ENCODE measurements at regions not wholly inside any gene's neighbourhood (a gene's known extent, or its start where the extent isn't known, plus 50 kb on each side); places are given as distances from the start of the nearest gene placed in this dataset.
A peak's percentile ranks its signal among the peaks of the same experiment; 100 is the strongest.

DNA sequence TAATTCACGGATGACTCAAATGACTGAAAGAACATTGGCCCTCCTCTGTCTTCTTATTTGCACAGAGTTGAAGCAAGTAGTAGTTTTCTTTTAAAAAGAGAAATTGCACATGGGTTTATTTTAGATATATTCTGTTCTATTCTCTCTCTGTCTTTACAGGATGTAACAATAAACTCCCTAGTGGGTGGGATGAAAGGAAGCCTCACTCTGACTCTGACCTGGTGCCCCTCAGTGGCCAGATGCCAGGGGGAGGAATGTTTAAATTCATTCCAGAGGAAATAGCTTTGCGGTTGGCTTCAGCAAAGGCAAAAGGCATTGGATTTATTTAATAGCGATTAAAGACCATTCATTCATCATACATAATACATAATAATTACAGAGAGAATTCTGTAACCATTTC is 156.4 kb upstream of the MTPN start:
- no peaks in the 10 kb centered on the region for H3K9me3 ChIP-seq (ENCODE audit: low read depth, low read length, poor library complexity, severe bottlenecking)
- H3K36me3 ChIP-seq (ENCODE audit: insufficient read depth, low read length, poor library complexity, severe bottlenecking), result no peaks in the 10 kb centered on the region
- ChIA-PET CTCF (interaction anchor here (1.2 kb wide), 1 partner anchor 19 kb away, joined by 3 read pairs; no protein-coding TSS in a partner anchor), POLR2A (ENCODE audit: low non-redundant PET) (no interaction called here)
- no peak overlapping the region for H3K4me3 ChIP-seq (ENCODE audit: low read depth, low read length, poor library complexity, severe bottlenecking)
- H3K27ac ChIP-seq (ENCODE audit: low read depth, low read length, poor library complexity, severe bottlenecking), result peak overlapping the region; percentile 75
- no TSS peak for BruUV-seq (replicated peaks)
- DNase-seq (ENCODE audit: low spot score), result peak; percentile 96
- TF ChIP-seq, protein P1, sequence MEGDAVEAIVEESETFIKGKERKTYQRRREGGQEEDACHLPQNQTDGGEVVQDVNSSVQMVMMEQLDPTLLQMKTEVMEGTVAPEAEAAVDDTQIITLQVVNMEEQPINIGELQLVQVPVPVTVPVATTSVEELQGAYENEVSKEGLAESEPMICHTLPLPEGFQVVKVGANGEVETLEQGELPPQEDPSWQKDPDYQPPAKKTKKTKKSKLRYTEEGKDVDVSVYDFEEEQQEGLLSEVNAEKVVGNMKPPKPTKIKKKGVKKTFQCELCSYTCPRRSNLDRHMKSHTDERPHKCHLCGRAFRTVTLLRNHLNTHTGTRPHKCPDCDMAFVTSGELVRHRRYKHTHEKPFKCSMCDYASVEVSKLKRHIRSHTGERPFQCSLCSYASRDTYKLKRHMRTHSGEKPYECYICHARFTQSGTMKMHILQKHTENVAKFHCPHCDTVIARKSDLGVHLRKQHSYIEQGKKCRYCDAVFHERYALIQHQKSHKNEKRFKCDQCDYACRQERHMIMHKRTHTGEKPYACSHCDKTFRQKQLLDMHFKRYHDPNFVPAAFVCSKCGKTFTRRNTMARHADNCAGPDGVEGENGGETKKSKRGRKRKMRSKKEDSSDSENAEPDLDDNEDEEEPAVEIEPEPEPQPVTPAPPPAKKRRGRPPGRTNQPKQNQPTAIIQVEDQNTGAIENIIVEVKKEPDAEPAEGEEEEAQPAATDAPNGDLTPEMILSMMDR (conservative IDR thresholded peaks at IDR 0.05; ENCODE audit: low read depth, low read length), result no peak
- TF ChIP-seq EZH2 (IDR thresholded peaks at IDR 0.05; ENCODE audit: borderline replicate concordance, low read depth, low read length, poor library complexity, severe bottlenecking), result no peak
- intact Hi-C loops (cut with micrococcal nuclease; ENCODE audit: unreplicated experiment), result loop anchor here (5.0 kb wide), 1 partner anchor 259 kb away; no protein-coding TSS in a partner anchor
- no peaks in the 10 kb centered on the region for H3K27me3 ChIP-seq (replicated peaks; ENCODE audit: insufficient read depth, low read depth, low read length, poor library complexity)
- H3K4me1 ChIP-seq (ENCODE audit: insufficient read depth, low read length, poor library complexity, severe bottlenecking), result peaks cover 37% of the 10 kb centered on the region

DNA sequence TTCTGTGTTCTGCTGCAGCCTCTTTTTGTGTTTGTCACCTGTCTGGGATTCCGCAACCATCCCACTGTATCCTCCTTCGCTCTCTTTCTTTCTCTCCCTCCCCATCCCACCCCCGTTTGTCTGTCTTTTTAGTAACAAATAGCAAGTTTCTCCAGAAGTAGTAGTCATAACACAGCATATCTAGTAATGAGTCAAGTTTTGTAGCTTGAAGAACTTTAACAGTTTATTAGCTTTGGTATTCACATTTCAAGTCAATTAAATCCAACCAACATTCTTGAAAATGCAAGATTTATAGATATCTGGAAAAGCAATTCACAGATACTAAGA is 154.1 kb upstream of the MTPN start:
- H3K27me3 ChIP-seq (replicated peaks; ENCODE audit: insufficient read depth, low read depth, low read length, poor library complexity), result no peaks in the 10 kb centered on the region
- no peak for DNase-seq (ENCODE audit: low spot score)
- H3K27ac ChIP-seq (ENCODE audit: low read depth, low read length, poor library complexity, severe bottlenecking), result no peak overlapping the region
- no TSS peak for BruUV-seq (replicated peaks)
- peaks cover 39% of the 10 kb centered on the region for H3K4me1 ChIP-seq (ENCODE audit: insufficient read depth, low read length, poor library complexity, severe bottlenecking)
- TF ChIP-seq EZH2 (IDR thresholded peaks at IDR 0.05; ENCODE audit: borderline replicate concordance, low read depth, low read length, poor library complexity, severe bottlenecking), result no peak
- TF ChIP-seq, protein P1 (conservative IDR thresholded peaks at IDR 0.05; ENCODE audit: low read depth, low read length), result no peak
- ChIA-PET CTCF (no interaction called here), POLR2A (ENCODE audit: low non-redundant PET) (no interaction called here)
- intact Hi-C loops (cut with micrococcal nuclease; ENCODE audit: unreplicated experiment), result loop anchor here (5.0 kb wide), 1 partner anchor 261 kb away; no protein-coding TSS in a partner anchor
- H3K36me3 ChIP-seq (ENCODE audit: insufficient read depth, low read length, poor library complexity, severe bottlenecking), result no peaks in the 10 kb centered on the region
- H3K9me3 ChIP-seq (ENCODE audit: low read depth, low read length, poor library complexity, severe bottlenecking), result no peaks in the 10 kb centered on the region
- H3K4me3 ChIP-seq (ENCODE audit: low read depth, low read length, poor library complexity, severe bottlenecking), result no peak overlapping the region

DNA sequence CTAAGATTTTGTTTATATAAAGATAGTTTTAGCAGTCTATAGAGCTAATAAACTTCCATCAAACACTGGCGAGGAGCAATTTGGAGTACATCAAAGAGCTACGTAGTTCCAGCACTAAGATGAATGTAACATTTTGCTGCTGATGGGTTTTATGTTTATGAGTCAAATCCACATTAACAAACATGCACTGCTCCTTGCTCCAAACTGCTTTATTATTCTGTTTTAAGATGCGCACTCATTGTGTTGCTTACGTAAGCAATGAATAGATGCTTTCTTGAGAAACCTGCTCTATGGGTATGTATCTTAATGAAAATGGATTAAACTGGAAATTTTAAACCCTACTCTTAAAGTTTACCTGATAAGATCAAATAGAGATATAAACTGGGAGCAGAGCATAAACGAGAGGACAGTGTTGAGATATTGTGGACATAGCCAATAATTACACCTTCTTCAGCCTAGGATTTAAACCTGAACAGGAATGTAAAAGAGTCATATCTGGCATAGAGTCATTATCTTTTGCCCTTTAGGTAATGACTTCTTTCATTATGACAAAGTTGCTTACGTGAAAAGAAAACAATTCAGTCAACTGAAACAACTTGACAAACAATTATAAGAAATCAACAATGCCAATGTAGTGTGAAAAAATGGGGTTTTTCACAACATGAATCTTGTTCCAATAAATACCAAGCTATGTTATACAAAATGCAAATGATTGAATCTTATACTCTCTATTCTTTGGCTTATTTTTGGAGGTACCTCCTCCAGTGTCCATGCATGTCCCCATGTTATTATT is 153.5 kb upstream of the MTPN start:
- ChIA-PET POLR2A (ENCODE audit: low non-redundant PET) (no interaction called here), CTCF (no interaction called here)
- intact Hi-C loops (cut with micrococcal nuclease; ENCODE audit: unreplicated experiment), result loop anchor here (5.0 kb wide), 1 partner anchor 262 kb away; no protein-coding TSS in a partner anchor
- no peaks in the 10 kb centered on the region for H3K27me3 ChIP-seq (replicated peaks; ENCODE audit: insufficient read depth, low read depth, low read length, poor library complexity)
- no TSS peak for BruUV-seq (replicated peaks)
- no peak for TF ChIP-seq EZH2 (IDR thresholded peaks at IDR 0.05; ENCODE audit: borderline replicate concordance, low read depth, low read length, poor library complexity, severe bottlenecking)
- TF ChIP-seq, protein P1 (conservative IDR thresholded peaks at IDR 0.05; ENCODE audit: low read depth, low read length), result no peak
- no peaks in the 10 kb centered on the region for H3K9me3 ChIP-seq (ENCODE audit: low read depth, low read length, poor library complexity, severe bottlenecking)
- H3K27ac ChIP-seq (ENCODE audit: low read depth, low read length, poor library complexity, severe bottlenecking), result no peak overlapping the region
- H3K4me1 ChIP-seq (ENCODE audit: insufficient read depth, low read length, poor library complexity, severe bottlenecking), result peaks cover 35% of the 10 kb centered on the region
- H3K4me3 ChIP-seq (ENCODE audit: low read depth, low read length, poor library complexity, severe bottlenecking), result no peak overlapping the region
- H3K36me3 ChIP-seq (ENCODE audit: insufficient read depth, low read length, poor library complexity, severe bottlenecking), result no peaks in the 10 kb centered on the region
- DNase-seq (ENCODE audit: low spot score), result no peak

All from A673 (cell line).